MM.1S (cell line): ENCODE measurements at regions not wholly inside any gene's neighbourhood (a gene's known extent, or its start where the extent isn't known, plus 50 kb on each side); places are given as distances from the start of the nearest gene placed in this dataset.

Experiments used
- EZH2 ChIP-seq: fragments of 300-600 bp; sonication (generic); optimal IDR thresholded peaks from 2 replicates; pipeline ENCODE3; 2017; ENCODE audit warnings: low read depth, mild to moderate bottlenecking, antibody characterized with exemption, low read length, mixed read lengths
- EZH2phosphoT487 ChIP-seq: fragments of 300-600 bp; sonication (generic); IDR thresholded peaks from 2 replicates; pipeline ENCODE4 v1.6.1; 2018; ENCODE audit warnings: antibody characterized with exemption, low read length
- TF ChIP-seq, protein P1 (sequence below): fragments of 300-600 bp; sonication (generic); IDR thresholded peaks from 2 replicates; pipeline ENCODE4 v1.5.1; 2016; ENCODE audit warnings: antibody characterized with exemption, low read length, mixed read lengths

DNA sequence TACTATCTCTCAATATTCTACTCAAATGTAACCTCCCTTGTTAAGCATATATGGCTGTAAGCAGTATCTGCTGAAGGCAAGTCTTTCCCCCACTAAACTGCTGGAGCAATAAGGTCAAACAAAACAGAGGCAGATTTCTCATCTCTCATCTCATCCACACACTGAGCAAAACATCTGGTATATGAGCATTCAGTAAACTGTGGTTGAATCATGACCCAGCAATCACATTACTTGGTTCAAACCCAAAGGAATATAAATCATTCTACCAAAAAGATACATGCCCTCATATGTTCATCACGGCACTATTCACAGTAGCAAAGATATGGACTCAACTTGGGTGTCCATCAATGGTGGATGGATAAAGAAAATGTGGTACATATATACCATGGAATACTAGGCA lies 344.4 kb downstream of the SUCLA2 start:
- TF ChIP-seq, protein P1, sequence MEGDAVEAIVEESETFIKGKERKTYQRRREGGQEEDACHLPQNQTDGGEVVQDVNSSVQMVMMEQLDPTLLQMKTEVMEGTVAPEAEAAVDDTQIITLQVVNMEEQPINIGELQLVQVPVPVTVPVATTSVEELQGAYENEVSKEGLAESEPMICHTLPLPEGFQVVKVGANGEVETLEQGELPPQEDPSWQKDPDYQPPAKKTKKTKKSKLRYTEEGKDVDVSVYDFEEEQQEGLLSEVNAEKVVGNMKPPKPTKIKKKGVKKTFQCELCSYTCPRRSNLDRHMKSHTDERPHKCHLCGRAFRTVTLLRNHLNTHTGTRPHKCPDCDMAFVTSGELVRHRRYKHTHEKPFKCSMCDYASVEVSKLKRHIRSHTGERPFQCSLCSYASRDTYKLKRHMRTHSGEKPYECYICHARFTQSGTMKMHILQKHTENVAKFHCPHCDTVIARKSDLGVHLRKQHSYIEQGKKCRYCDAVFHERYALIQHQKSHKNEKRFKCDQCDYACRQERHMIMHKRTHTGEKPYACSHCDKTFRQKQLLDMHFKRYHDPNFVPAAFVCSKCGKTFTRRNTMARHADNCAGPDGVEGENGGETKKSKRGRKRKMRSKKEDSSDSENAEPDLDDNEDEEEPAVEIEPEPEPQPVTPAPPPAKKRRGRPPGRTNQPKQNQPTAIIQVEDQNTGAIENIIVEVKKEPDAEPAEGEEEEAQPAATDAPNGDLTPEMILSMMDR: no peak
- TF ChIP-seq EZH2phosphoT487: no peak
- no peak for TF ChIP-seq EZH2
